Hepatocyte (in vitro differentiated cells): ENCODE measurements at regions not wholly inside any gene's neighbourhood (a gene's known extent, or its start where the extent isn't known, plus 50 kb on each side); places are given as distances from the start of the nearest gene placed in this dataset.

Experiments used
- DNase-seq: peaks from one replicate; pipeline ENCODE4 v3.0.0-alpha.2; 2016; ENCODE audit warnings: low spot score
- H2AFZ ChIP-seq: fragments of 200-600 bp; sonication (generic); 2 replicates; pipeline ENCODE4 v1.6.0; 2016; ENCODE audit warnings: antibody characterized with exemption, mild to moderate bottlenecking
- H3K27ac ChIP-seq: fragments of 200-600 bp; sonication (generic); 2 replicates; pipeline ENCODE4 v1.5.1; 2016; ENCODE audit warnings: mild to moderate bottlenecking
- H3K27me3 ChIP-seq: fragments of 200-600 bp; sonication (generic); 2 replicates; pipeline ENCODE4 v1.6.1; 2016
- H3K36me3 ChIP-seq: fragments of 200-600 bp; sonication (generic); replicated peaks from 2 replicates; pipeline ENCODE4 v1.5.1; 2016; ENCODE audit warnings: low read depth; ENCODE audit not compliant: insufficient read depth
- H3K4me1 ChIP-seq: fragments of 200-600 bp; sonication (generic); 2 replicates; pipeline ENCODE4 v1.5.1; 2016; ENCODE audit warnings: mild to moderate bottlenecking, moderate library complexity; ENCODE audit not compliant: insufficient read depth
- H3K4me2 ChIP-seq: fragments of 200-600 bp; sonication (generic); 2 replicates; pipeline ENCODE4 v1.6.0; 2016
- H3K4me3 ChIP-seq: fragments of 200-600 bp; sonication (generic); 2 replicates; pipeline ENCODE4 v1.5.1; 2016; ENCODE audit warnings: mild to moderate bottlenecking
- H3K79me2 ChIP-seq: fragments of 200-600 bp; sonication (generic); 2 replicates; pipeline ENCODE4 v1.6.0; 2017; ENCODE audit warnings: mild to moderate bottlenecking
- H3K9me2 ChIP-seq: fragments of 200-600 bp; sonication (generic); replicated peaks from 2 replicates; pipeline ENCODE4 v1.6.0; 2017; ENCODE audit warnings: mild to moderate bottlenecking; ENCODE audit not compliant: insufficient read depth
- H3K9me3 ChIP-seq: fragments of 200-600 bp; sonication (generic); 2 replicates; pipeline ENCODE4 v1.5.1; 2016; ENCODE audit warnings: low read depth, mild to moderate bottlenecking
- H4K20me1 ChIP-seq: fragments of 200-600 bp; sonication (generic); 2 replicates; pipeline ENCODE4 v1.6.0; 2016; ENCODE audit warnings: mild to moderate bottlenecking; ENCODE audit not compliant: insufficient read depth, poor library complexity, severe bottlenecking
- CTCF ChIP-seq: fragments of 200-600 bp; sonication (generic); IDR thresholded peaks from 2 replicates; pipeline ENCODE4 v1.5.1; 2016; ENCODE audit warnings: antibody characterized with exemption, mild to moderate bottlenecking; ENCODE audit not compliant: poor library complexity
- EZH2 ChIP-seq: fragments of 200-600 bp; sonication (generic); IDR thresholded peaks from 2 replicates; pipeline ENCODE4 v1.6.1; 2016; ENCODE audit warnings: antibody characterized with exemption, mild to moderate bottlenecking, borderline replicate concordance
- EZH2phosphoT487 ChIP-seq: fragments of 200-600 bp; sonication (generic); IDR thresholded peaks from one replicate; pipeline ENCODE4 v1.6.1; 2018; ENCODE audit warnings: antibody characterized with exemption, mild to moderate bottlenecking, low read depth, moderate library complexity; ENCODE audit not compliant: unreplicated experiment, severe bottlenecking
- WGBS: methylation state at CpG from one replicate; pipeline ENCODE4 v1.1.6; 2016; ENCODE audit warnings: low lambda C conversion rate; ENCODE audit errors: missing lambda C conversion rate; 5-methylcytosine and 5-hydroxymethylcytosine counted together

GRCh38 chr7:132059141-132059540 lies 502.7 kb upstream of the PODXL start:
- Histone ChIP-seq H3K27me3 (no peaks in the 10 kb centered on the region), H3K36me3 (no peaks in the 10 kb centered on the region), H3K9me2 (no peaks in the 10 kb centered on the region), H3K4me3 (no peak overlapping the region), H3K4me1 (no peaks in the 10 kb centered on the region), H2AFZ (no peak overlapping the region), H3K79me2 (no peaks in the 10 kb centered on the region), H3K27ac (no peak overlapping the region), H3K9me3 (no peaks in the 10 kb centered on the region), H3K4me2 (no peak overlapping the region), H4K20me1 (no peaks in the 10 kb centered on the region)
- TF ChIP-seq CTCF, result no peak
- no peak for TF ChIP-seq EZH2phosphoT487
- no peak for TF ChIP-seq EZH2
- DNase-seq, result no peak
- WGBS, result 83% methylated on average over 4 of the region's 4 CpGs

DNA sequence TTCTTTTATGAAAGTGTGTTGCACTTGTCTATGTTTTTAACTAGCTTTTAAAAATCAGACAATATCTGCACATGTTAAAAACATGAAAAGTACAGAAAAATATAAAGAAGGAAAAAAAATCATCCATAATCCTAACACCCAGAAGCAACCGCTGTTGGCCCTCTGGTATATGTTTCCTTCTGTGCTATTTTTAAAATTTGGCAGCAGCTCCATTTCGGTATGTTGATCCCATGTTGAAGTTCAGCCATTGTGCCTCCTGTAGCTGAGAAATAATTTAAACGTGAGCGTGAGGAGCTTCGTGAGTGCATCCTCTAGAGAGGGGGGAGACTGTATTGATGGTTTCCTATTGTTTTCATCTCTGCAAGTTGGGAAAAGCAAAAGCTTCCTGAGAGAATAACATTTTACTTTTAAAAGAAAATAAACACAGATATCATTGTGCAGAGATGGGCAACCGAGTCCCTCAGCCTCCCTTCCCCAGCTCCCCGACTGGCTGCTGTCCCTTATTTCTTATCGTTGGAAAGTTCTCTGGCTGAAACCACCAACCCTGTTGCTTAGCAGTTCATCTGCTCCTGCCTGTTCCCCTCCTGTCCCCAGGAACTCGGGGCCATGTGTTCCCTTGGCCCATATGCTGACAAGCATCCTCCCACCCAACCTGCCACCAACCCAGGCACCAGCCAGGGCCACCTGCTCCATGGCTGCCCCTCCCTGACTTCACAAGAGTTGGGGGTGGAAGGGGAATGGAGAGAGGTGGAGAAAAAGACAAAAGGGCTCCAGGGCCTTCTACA lies 499.1 kb upstream of the PODXL start:
- no peak for DNase-seq
- H3K27me3 ChIP-seq, result no peaks in the 10 kb centered on the region
- no peak overlapping the region for H2AFZ ChIP-seq
- no peaks in the 10 kb centered on the region for H3K4me1 ChIP-seq
- H3K27ac ChIP-seq, result no peak overlapping the region
- H4K20me1 ChIP-seq, result no peaks in the 10 kb centered on the region
- WGBS, result 85% methylated on average over 9 of the region's 9 CpGs
- H3K4me2 ChIP-seq, result no peak overlapping the region
- no peaks in the 10 kb centered on the region for H3K36me3 ChIP-seq
- no peak overlapping the region for H3K4me3 ChIP-seq
- no peak for TF ChIP-seq EZH2
- TF ChIP-seq CTCF, result no peak
- no peak for TF ChIP-seq EZH2phosphoT487
- no peaks in the 10 kb centered on the region for H3K9me3 ChIP-seq
- no peaks in the 10 kb centered on the region for H3K9me2 ChIP-seq
- H3K79me2 ChIP-seq, result no peaks in the 10 kb centered on the region

DNA sequence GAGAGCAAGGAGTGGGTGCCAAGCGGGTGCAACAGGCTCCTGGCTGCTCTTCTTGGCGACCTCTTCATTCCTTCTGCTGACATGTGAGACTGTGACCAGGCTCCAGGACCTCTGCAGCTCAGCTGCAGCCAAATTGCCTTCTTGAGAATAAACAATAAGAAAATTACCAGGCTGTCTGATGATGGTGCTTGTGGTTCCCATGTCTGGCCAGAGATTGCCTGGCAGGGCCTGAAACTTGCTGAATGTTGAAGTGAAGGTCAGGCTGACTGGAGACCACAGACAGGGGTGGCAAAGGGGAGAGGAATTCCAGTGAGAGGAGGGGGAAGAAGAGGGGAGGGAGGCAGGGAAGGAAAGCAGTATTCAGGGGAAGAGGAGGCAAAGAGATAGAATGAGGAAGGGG lies 497.4 kb upstream of the PODXL start:
- 95% methylated on average over 2 of the region's 2 CpGs for WGBS
- H3K4me2 ChIP-seq, result no peak overlapping the region
- no peaks in the 10 kb centered on the region for H4K20me1 ChIP-seq
- no peak overlapping the region for H3K27ac ChIP-seq
- no peak overlapping the region for H3K4me3 ChIP-seq
- no peak for DNase-seq
- no peaks in the 10 kb centered on the region for H3K9me3 ChIP-seq
- H3K27me3 ChIP-seq, result no peaks in the 10 kb centered on the region
- no peaks in the 10 kb centered on the region for H3K79me2 ChIP-seq
- no peaks in the 10 kb centered on the region for H3K36me3 ChIP-seq
- no peaks in the 10 kb centered on the region for H3K4me1 ChIP-seq
- no peak overlapping the region for H2AFZ ChIP-seq
- TF ChIP-seq CTCF (no peak), EZH2phosphoT487 (no peak), EZH2 (no peak)
- H3K9me2 ChIP-seq, result no peaks in the 10 kb centered on the region

DNA sequence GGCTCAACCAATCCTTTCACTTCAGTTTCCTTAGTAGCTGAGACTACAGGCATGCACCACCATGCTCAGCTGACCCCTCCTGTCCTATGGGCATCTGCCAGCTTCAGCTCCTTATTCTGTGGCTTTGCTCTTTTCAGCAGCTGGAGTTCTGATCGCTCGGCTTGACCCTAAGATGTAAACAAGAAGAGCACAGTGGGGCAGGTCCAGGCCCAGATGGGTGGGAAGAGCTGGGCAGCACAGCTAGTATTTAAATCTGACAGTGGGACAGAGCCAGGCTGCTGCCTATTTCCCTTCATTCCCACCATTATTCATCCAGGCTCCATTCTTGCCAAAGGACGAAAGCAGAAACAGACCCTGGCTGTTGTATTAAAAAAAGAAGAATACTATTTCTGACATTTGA lies 494.9 kb upstream of the PODXL start:
- WGBS, result 77% methylated on average over 3 of the region's 3 CpGs
- Histone ChIP-seq H3K4me2 (no peak overlapping the region), H3K4me1 (no peaks in the 10 kb centered on the region), H2AFZ (no peak overlapping the region), H3K9me2 (no peaks in the 10 kb centered on the region), H3K36me3 (no peaks in the 10 kb centered on the region), H3K27ac (no peak overlapping the region), H3K27me3 (no peaks in the 10 kb centered on the region), H3K9me3 (no peaks in the 10 kb centered on the region), H3K79me2 (no peaks in the 10 kb centered on the region), H3K4me3 (no peak overlapping the region), H4K20me1 (no peaks in the 10 kb centered on the region)
- TF ChIP-seq EZH2, result no peak
- TF ChIP-seq CTCF, result no peak
- TF ChIP-seq EZH2phosphoT487, result no peak
- DNase-seq, result no peak
